GM04503 (cell line): ENCODE measurements at regions not wholly inside any gene's neighbourhood (a gene's known extent, or its start where the extent isn't known, plus 50 kb on each side); places are given as distances from the start of the nearest gene placed in this dataset.
"Not testable (repeated sequence)": the region's sequence is repeated elsewhere in the genome, so short reads cannot be mapped to it uniquely, and the experiment has no call there.

Experiments
- DNase-seq: peaks from one replicate; pipeline ENCODE4 v3.0.0-alpha.2; 2012; ENCODE audit warnings: low read depth

GRCh38 chr13:81383444-81383843 is 1042.5 kb upstream of the SPRY2 start:
- DNase-seq: no peak

- no peak for DNase-seq
Measured at GRCh38 chr13:81382246-81382645, 1041.3 kb upstream of the SPRY2 start.

- no peak for DNase-seq
Measured at GRCh38 chr13:81381560-81381959, 1040.6 kb upstream of the SPRY2 start.

GRCh38 chr13:81379183-81379582 is 1038.3 kb upstream of the SPRY2 start:
- DNase-seq: no peak

- DNase-seq: no peak
Measured at GRCh38 chr13:81377921-81378320, 1037.0 kb upstream of the SPRY2 start.

GRCh38 chr13:81375709-81376108 is 1034.8 kb upstream of the SPRY2 start:
- no peak for DNase-seq

GRCh38 chr13:81362711-81363110 is 1021.8 kb upstream of the SPRY2 start:
- DNase-seq: not testable (repeated sequence)

- DNase-seq: no peak
Measured at GRCh38 chr13:81350056-81350455, 1009.1 kb upstream of the SPRY2 start.

GRCh38 chr13:81340118-81341069 is 999.5 kb upstream of the SPRY2 start:
- not testable (repeated sequence) for DNase-seq

- DNase-seq: not testable (repeated sequence)
Measured at GRCh38 chr13:81339666-81340065, 998.7 kb upstream of the SPRY2 start.

- no peak for DNase-seq
Measured at GRCh38 chr13:81334481-81334880, 993.6 kb upstream of the SPRY2 start.

- DNase-seq: no peak
Measured at GRCh38 chr13:81326913-81327312, 986.0 kb upstream of the SPRY2 start.

- DNase-seq: no peak
Measured at GRCh38 chr13:81320516-81320915, 979.6 kb upstream of the SPRY2 start.

- DNase-seq: no peak
Measured at GRCh38 chr13:81319351-81319750, 978.4 kb upstream of the SPRY2 start.

GRCh38 chr13:81318231-81319019 is 977.5 kb upstream of the SPRY2 start:
- no peak for DNase-seq

GRCh38 chr13:81314461-81314860 is 973.5 kb upstream of the SPRY2 start:
- DNase-seq: no peak

GRCh38 chr13:81305928-81306327 is 965.0 kb upstream of the SPRY2 start:
- no peak for DNase-seq

- no peak for DNase-seq
Measured at GRCh38 chr13:81304121-81304659, 963.3 kb upstream of the SPRY2 start.

GRCh38 chr13:81302677-81303076 is 961.8 kb upstream of the SPRY2 start:
- no peak for DNase-seq

GRCh38 chr13:81302125-81302524 is 961.2 kb upstream of the SPRY2 start:
- DNase-seq: no peak

GRCh38 chr13:81295177-81295576 is 954.3 kb upstream of the SPRY2 start:
- no peak for DNase-seq

GRCh38 chr13:81293594-81294164 is 952.8 kb upstream of the SPRY2 start:
- no peak for DNase-seq
